HPDE6-E6E7 (cell line): ENCODE measurements at regions not wholly inside any gene's neighbourhood (a gene's known extent, or its start where the extent isn't known, plus 50 kb on each side); places are given as distances from the start of the nearest gene placed in this dataset.

Experiments used
- DNase-seq: peaks from one replicate; pipeline ENCODE4 v3.0.0; 2011; ENCODE audit warnings: missing footprints; ENCODE audit errors: extremely low spot score

DNA sequence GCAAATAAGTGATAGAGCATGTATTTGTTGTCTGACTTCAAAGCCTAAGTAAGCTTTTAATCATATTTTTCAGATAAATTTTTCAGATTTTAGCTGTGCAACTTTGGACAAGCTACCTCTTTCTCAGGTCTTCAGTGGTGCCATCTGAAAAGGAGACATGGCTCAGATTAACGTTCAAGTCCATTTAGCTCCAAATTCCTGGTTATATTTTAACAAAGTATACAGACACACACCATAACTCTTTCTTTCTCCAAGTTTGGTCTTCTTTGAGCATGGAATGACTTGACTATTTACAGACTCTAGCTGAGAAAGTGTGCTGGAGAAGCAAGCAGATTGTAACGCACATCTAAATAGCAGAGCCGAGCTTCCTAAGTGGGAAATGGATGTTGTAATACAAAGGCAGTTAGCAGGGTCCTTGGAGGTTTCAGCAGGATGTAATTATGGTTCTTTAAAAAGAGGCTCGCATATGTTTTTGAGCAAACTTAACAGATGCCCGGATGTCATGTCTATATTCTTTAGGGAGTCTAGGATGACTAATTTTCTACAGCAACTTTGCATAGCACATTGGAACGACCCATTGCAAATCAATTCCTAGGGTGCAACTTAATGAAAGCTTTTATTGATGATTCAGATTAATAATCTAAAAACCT, 128.1 kb upstream of the E2F8 start:
- no peak for DNase-seq

DNA sequence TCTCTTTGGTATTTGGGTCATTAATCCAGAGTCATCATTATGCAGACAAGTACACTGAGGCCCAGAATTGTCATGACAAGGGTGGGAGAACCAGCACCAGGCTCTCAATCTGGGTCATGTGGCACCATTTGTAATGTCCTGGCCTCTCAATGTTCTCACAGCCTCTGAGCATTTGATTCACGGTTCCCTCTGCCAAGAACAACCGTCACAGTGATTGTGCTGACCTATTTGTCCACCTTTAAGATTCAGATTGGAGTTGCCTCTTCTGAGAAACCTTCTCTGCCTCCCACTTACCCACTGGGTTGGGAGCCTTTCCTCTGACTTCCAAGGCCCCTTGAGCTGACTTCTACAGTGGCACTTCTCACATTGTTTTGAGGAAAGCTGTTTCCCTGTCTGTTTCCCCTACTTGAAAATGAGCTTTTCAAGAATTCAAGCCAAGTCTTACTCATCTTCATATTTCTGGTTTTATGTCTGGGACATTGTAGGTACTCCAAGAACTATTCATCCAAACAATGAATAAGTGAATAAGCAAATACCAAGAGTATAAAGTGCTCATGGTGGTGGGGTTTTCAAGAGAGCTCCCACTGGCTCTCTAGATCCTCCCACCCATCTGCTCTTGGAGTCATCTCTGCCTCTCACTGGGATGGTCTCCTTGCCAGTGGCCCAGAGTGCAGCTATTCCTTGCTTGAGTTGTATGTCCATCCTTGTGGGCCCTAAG, 126.4 kb upstream of the E2F8 start:
- no peak for DNase-seq

DNA sequence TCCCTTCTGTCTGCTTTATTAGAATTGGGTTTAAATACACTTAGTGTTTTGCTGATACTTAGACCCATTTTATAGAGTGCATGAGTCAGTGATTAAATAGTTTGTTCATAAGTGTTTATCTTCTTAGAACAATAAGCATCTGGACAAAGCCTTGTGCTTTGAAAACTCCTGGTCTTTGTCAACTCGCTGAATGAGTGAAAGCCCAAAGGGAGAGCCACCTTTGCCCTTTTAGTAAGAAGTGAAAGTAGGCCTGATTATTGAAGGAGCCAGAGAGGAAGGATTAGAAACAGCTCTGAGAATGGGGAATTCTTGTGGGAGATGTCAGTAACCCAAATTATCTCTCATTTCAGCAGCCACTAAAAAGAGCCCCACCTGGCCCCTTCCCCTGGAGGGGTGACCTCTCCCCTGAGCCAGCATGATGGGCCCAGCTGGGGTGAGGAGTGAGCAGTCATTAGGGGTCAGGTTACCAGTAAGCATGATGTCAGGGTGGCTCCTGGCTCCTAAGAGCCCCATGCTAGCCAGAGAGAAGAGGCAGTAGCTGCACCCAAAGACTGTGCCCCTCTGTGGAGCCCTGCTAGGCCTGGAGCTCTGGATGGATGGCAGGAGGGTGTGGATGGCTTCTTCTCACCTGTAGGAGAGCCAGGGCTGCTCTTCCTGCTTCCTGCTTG, 125.1 kb upstream of the E2F8 start:
- no peak for DNase-seq

DNA sequence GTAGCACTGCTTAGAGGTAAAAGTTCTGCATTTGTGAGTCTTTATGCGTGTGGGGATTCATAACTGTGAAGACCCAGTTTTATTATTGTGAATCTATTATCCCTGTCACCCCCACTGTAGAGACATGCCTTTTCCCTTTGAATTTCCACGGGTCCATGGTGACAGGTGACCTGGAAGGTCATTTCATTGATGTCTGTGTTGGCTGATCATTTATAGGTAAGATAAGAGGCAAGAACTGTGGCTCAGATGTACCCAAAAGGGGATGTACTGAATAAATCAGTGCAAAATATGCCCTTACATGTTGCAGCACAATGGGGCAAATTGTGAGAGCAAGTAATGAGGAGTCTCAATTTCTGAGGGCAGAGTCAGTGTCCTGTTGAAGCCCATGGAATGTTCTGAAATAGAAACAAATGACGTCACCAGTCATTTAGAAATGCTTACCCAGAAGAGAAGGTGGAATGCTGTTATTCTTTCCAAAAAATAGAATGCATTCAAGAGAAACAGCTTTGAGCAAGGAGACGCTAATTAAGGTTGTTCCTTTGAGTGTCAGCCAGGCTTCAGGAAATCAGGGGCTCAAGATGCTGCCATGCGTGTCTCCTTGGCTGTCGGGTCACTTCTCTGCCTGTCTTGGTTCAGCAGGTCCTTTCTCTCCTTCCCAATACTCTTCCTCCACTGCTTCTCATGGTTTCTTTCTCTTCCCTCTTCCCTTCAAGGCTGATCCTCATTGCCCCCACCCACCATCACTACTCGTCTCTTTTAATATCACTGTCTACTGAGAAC, 118.7 kb upstream of the E2F8 start:
- DNase-seq = no peak

DNA sequence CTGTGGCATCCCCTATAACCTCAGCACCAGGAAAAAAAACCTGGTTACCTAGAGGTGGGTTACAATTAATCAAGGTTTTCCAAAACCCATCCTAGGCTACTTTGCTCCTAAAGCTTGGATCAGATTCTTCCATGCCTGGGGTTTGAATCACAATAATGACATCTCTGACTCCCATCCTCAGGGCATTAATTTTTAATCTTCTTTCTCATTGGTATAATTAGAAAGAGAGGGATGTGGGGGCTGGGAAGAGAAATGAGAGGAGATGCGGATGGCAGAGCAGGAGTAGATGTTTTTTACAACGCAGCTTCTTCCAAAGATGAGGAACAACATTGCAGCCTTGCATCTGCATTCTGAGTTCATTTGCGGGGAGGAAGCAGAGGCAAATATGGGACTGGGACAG, 117.2 kb upstream of the E2F8 start:
- DNase-seq = no peak

DNA sequence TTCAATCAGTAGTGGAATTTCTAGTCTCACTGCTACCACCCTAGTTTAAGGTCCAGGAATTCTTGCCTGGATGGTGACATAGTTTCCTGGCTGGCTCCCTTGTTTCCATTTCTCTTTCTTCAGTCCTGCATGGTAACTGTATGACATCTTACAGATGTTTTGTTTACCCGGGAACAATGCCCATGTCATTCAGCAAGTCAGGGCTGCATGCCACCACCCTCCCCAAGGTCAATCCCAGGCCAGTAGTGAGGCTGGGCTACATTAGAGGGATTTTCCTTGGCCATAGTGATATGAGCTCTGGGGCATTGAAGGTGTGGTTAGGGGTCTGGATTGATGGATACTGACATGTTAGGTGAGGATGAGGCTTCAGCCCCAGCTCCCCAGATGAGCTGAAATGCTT, 114.9 kb upstream of the E2F8 start:
- DNase-seq = no peak

DNA sequence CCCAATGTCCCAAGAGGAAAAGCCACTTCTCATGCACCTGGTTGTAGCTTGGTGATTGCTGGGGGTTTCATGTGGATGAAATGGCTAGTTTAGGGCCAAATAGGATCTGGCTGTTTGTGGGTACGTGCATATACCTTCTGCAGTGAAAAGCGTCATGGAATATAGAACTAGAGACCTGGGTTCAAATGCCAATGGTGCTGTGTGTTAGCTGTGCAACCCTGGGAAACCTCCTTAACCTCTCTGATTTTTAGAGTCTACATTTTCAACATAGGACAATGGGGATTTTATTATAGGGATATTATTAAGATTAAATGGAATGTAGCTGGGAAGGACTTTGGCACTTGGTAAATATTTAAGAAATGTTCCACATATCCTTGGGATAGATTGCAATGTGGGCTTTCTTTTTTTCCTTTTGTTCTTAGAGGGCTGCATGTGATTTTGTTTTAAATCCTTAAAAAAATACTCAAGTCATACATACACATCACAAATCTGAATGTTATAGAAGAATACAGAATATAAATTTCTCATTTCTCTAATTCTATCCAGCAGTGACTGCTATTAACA, 112.6 kb upstream of the E2F8 start:
- DNase-seq = no peak

DNA sequence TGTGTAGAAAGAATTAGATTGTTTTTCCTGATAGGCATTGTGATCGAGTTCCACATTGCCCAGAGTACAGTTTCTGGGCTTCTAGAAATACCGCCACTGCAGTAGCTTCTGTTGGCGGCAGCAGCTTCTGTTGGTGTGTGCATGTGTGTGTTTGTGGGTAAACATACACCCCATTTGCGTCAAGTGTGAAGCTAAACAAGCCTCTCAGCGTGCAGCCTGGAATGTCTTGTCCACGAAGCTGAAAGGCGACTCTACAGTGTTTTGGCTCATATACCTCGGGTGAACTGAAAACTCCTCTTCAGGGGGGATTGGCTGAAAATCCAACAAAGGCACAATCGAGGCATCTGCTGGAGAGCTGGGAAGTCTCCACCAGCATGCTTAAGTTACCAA, 112.0 kb upstream of the E2F8 start:
- DNase-seq = no peak

DNA sequence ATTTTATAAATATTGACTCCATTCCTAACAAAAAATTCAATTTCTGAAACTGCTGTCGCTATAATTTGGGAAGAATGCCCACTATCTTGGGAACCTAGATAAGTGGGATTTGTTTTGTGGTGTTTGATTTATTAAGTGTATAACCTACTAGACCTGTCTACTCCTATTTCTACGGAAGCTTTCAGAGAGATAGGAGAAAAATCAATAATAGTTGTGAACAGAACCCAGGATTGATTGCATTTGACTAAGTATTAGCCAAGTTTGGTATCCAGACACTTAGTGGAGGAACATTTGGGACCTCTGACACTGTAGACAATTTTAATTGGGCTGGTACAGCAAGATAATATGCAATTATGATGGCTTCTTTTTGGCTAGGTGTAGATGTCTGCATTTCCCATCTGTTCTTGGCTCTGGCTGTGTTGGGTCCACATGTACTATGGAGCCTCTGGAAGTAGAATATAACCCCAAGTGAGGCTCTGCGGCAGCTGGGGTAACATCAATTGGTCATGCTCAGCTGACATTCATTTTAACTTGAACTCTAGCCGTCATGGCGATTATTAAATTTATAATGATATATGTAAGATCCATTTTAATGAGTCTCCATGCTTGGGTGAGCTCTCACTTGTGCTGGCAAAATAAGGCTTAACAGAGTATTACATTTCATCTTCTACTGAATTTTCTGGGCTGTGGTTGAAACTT, 111.5 kb upstream of the E2F8 start:
- DNase-seq = no peak

DNA sequence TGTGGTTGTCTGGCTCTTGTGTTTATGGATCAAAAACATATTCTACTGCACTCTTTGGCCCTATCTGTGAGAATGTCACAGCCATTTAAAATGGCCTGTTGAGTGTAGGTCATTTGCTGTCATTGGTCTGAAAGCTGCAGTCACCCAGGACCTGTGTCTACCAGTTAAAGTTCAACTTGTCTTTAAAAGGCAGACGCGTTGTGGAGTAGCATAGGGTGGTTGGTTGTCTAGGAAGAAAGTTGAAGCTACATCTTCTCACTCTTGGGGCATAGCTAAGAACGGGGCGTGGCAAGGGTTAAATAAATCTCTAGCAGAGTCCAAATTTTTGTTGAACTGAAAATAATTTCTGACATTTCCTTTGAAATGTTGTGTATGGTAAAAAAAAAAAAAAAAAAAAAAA, 110.7 kb upstream of the E2F8 start:
- no peak for DNase-seq

DNA sequence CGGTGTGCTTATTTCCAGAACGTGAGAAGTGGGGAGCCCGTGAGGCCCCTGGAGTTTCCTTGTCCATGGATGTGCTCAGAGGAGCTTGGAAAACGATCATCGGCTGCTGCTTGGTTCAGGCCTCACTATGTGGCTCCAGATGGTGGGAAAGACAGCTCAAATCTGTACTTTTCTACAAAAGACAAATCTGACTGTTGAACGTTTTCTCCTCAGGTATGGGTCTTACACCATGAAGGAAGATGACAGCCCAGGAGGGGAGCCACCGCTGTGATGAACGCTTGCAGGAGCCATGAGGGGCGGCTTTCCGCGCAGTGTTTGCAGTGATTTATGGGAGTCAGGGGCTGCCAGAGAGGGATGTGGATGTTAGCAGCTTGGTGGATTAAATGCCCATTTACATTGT, 109.4 kb upstream of the E2F8 start:
- DNase-seq = no peak

DNA sequence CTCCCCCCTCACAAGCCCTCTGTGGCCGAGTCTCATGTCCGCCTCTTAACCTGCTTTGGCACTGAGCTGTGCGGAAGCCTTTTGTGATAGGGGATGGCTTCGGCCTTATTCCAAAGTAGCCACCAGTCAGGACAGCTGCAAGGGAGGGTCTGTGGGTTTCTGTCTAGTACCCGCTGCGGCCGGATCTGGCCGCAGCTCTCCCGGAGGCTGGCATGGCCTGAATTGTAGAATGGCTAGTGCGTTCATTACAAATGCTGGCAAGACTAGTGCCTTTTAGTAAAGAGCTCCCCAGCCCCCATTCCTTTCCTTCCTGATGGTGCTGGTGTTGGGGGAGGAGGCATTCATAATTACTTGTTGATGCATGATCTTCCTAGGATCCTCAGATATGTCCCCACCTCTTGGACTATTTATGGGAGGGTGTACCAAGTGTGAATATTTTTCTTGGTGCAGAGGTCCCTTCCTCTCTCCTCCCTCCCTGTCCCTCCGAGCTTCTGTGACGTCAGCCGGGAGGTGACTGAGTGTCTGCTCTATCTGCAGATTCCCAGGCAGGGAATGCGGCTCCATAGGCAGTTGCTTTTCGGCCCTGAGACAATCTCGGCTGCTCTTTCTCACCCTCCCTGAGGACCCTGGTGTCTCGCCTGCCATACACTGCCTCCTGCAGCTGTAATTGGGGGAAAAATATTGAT, 108.7 kb upstream of the E2F8 start:
- DNase-seq = no peak

DNA sequence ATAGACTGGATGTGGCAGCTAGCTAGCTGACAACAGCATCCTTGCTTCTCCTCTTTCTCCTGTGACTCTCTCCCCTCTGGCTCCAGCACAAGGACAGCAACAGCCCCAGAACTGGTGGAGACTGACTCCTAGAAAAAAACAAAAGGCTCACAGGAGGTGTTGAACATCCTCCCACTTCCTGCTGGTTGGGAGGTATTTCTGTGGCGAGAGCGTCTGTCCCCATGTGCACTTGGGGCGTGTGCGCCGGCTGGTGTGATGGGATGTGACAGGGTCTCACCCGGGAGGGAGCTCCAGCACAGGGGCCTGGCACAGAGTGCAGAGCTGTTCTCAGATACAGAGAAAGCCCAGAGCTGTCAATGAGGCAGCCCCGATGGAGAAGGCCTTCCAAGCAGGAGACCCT, 107.2 kb upstream of the E2F8 start:
- no peak for DNase-seq

DNA sequence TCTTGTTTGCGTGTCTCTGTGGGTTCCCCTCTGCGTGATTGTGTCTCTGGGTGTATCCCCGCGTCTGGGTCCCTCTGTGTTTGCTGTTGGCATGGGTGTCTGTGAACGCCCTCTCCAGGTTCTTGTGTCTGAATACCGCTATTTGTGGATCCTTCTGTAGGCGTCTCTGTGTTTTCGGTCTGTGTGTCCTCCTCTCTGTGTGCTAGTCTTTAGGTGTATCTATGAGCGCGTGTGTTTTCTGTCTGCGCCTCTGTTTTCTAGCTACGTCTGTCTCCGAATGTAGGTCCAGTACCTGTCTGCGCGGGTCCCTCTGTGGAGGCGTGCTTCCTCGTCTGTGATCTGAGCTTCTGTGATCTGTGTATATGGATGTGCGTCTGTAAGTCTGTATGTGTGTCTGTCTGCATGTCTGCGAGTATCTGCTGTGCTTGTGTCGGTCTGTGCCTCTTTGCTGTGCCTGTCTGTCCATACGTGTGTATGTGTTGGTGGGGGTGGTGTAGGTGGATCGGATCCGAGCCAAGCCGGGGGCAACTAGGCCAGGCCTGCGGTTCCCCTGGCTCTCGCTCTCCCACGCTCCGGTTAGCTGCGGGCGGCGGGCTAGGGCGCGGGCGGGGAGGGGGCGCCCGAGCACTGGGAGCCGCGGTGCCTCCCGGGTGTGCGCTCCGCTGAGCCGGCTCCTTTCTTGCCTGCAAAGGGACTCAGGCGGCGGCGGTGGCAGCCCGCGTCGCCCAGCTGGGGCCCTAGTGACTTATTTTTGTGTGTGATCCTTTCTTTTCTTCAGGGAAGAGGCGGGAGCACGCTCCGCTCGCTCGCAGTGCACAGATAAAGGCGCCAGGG, 105.3 kb upstream of the E2F8 start:
- no peak for DNase-seq

DNA sequence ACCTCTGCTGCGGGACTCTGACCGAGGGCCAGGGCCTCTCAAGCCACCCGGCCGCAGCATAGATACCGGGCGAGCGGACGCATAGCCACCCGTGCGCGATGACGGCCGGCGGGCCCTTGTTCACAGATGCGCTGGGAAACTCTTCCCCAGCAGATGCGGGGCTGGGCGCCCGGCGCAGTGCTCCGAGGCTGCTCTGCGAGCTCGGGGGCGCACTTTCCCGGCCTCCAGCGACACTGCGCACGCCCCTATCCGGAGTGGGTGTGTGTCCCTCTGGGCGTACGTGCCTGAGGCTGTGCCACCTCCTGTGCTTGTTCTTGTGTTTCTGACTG, 104.7 kb upstream of the E2F8 start:
- DNase-seq = no peak

DNA sequence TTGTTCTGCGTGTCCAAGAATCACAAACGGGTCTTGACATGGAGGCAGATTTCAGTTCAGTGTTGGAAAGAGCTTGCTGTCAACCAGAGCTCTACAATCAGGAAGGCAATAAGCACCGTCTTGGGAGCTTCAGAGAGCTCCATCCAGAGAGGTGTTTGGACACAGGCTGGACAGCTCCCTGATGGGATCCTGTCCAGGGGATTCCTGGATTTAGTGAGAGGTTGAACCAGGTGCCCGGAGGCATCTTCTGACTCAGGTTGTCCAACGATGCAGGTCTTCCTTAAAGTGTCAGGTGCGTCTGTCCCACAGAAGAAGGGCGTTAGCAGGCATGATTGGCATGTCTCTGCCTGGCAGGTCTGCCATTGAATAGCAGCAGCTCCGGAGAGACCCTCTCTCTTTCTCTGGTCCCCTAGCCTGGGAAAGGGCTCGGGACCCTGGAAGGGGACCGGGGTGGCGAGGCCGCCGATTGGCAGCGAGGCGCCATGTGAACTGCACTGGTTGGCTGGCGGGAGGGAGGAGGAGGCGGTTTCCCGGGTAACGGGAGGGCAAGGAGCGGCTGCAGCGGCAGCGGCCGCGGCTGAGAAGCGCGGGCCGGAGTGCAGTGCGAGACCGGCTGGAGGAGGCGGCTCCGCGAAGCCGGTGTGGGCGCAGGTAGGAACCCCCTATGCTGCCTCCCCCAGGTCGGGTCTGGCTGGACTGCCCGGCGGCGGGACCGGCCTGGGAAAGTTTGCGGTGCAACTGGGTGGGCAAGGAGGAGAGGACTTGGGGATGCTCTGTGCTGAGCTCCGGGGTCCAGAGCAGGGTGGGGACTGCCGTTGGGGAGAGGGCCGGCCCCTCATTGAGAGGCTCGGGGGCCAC, 104.1 kb upstream of the E2F8 start:
- DNase-seq = peak; percentile 9

DNA sequence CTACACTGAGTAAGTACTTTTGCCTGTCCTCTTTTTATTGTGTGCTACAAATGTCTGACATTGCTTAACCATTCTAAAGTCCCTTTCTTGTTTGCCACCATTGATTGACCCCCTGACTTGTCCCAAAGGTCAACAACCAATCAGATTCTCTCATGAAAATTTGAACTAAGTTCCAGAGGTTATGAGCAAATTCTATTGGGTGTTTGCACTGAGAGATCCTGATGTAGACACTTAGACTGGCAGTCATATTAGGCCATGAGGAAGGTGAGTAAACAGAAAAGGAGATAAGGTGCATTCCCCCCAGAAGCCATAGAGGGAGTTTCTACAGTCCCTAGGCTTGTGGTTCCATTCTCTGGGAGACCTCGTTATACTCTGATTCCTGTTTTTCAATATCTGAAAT, 101.3 kb upstream of the E2F8 start:
- DNase-seq = no peak

DNA sequence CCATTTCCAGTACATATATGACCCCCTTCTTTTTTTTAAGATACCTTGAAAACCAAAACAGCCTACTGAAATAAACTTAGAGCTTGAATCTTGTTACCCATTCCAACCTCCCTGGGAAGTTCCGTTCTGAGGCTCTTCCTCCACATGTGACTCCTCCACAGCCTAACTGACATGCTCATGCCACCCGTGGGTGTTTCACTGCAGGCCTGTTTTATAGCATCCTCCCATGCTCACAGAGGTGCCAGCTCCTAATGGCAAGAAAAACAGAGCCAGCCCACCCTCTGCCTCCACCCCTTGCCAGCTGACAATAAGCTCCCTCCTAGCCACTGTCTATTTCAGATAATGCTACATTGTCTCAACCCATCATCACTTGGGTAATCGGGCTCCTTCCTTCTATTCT, 97.6 kb upstream of the E2F8 start:
- no peak for DNase-seq

DNA sequence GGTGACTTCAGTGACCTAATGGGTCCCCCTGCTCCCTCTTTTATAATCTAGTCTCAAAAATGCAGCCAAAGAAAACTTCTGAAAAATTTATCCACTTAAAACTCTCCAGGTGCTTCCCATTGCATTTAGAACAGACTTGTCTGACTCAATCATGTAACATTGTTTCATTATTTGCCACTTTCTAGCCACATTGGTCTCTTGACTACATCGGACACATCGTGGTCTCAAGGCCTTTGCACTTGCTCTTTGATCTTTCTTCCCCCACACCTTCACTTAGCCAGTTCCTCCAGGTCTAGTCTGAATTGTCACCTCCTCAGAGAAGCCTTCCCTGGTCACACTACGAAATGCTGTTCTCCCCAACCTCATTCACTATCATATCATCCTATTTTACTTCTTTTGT, 97.0 kb upstream of the E2F8 start:
- DNase-seq = no peak
